ENCODE measurements at regions not wholly inside any gene's neighbourhood (a gene's known extent, or its start where the extent isn't known, plus 50 kb on each side); places are given as distances from the start of the nearest gene placed in this dataset.

DNA sequence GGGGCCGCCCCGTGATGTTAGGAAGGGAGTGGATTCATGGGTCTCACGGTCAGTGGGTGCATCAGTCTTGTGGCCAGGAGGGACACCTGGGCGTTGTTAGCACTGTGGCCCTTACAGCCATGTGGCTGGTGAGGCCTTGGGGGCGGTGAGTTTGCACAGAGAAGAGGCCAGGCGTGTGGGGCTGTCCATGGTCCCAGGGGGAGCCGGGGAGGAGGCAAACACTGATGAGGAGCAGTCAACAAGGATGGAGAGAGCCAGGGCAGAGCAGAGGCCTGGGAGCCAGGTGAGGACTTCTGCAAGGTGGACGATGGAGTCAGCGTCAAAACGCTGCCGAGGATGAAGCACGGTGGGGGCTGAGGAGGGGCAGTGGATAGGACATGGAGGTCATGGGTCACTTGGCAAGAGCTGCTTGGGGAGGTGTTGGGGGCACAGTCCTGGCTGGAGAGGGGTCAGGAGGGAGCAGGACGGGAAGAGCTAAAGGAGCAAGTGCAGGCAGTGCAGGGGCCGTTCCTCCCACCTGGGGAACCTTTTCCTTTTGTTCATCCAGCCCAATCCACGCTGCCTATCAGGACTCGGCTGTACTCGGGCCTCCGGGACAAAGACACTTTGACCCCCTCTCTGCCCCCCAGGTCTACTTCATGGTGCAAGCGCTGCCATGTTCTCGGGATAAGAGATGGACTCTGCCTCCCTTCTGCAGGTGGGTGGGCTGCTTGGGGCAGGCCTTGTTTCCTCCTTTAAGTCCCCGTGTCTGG lies 801.1 kb downstream of the TBC1D22A start:
- Histone ChIP-seq H4K91ac (ENCODE audit: insufficient read depth, low read depth, low read length) (no peak overlapping the region), H4K8ac (ENCODE audit: low read depth in 2 of 2, low read length in 2 of 2) (no peak overlapping the region), H3K27me3 (ENCODE audit: control insufficient read depth, insufficient read depth, low read length) (no peaks in the 10 kb centered on the region), H3K23ac (ENCODE audit: low read depth, low read length) (no peak overlapping the region), H3K4me3 (ENCODE audit: insufficient read depth, low read depth, low read length) (no peak overlapping the region), H2BK120ac (ENCODE audit: low read depth, low read length) (no peak overlapping the region), H3K36me3 (ENCODE audit: control insufficient read depth, insufficient read depth, low read length) (no peaks in the 10 kb centered on the region), H3K27ac (ENCODE audit: insufficient read depth, low read length) (no peak overlapping the region), H2BK5ac (ENCODE audit: low read depth, low read length, poor library complexity, severe bottlenecking) (no peak overlapping the region), H4K5ac (ENCODE audit: low read depth, low read length) (no peak overlapping the region), H3K4me2 (ENCODE audit: low read depth, low read length) (no peak overlapping the region), H3K9me3 (ENCODE audit: control insufficient read depth, insufficient read depth, low read length) (peaks cover 43% of the 10 kb centered on the region), H3K4me1 (ENCODE audit: control insufficient read depth, insufficient read depth, low read length) (no peaks in the 10 kb centered on the region), H3K4ac (ENCODE audit: low read depth, low read length) (no peak overlapping the region), H2AK9ac (replicated peaks; ENCODE audit: low read depth, low read length, poor library complexity) (no peak overlapping the region), H3K9me1 (ENCODE audit: insufficient read depth, low read length) (no peaks in the 10 kb centered on the region), H2BK20ac (ENCODE audit: low read depth, low read length) (no peak overlapping the region), H3K79me1 (ENCODE audit: low read depth in 1 of 2, low read length in 2 of 2) (no peaks in the 10 kb centered on the region), H3K18ac (ENCODE audit: low read depth, low read length) (no peak overlapping the region), H3K9ac (ENCODE audit: low read depth, low read length) (no peak overlapping the region), H2AK5ac (ENCODE audit: low read depth, low read length) (no peak overlapping the region), H3K56ac (ENCODE audit: extremely low read depth, insufficient read depth, low read length) (no peak overlapping the region), H2AFZ (replicated peaks; ENCODE audit: low read length, poor library complexity) (no peak overlapping the region), H2BK15ac (ENCODE audit: low read depth, low read length) (no peak overlapping the region), H4K20me1 (ENCODE audit: insufficient read depth, low read length) (no peaks in the 10 kb centered on the region), H3K14ac (replicated peaks; ENCODE audit: low read depth, low read length) (no peak overlapping the region)
- ChIA-PET POLR2A (ENCODE audit: unreplicated experiment) (no interaction called here), CTCF (no interaction called here)
- ATAC-seq (ENCODE audit: low read depth): no peak
- no TSS peak for BruUV-seq (replicated peaks)
- in situ Hi-C loops (cut with MboI; ENCODE audit: low sequenced_read_pairs): no loop called here
- TF ChIP-seq FOS (IDR thresholded peaks at IDR 0.05; ENCODE audit: low read depth, low read length) (no peak), RAD21 (IDR thresholded peaks at IDR 0.05; ENCODE audit: low read length) (no peak), CEBPB (IDR thresholded peaks at IDR 0.05; ENCODE audit: low read depth, low read length) (no peak), BHLHE40 (IDR thresholded peaks at IDR 0.05; ENCODE audit: low read depth, low read length) (no peak), NFE2L2 (IDR thresholded peaks at IDR 0.05; ENCODE audit: low read depth, low read length) (no peak), MXI1 (IDR thresholded peaks at IDR 0.05; ENCODE audit: borderline replicate concordance, low read depth, low read length) (no peak), CHD1 (IDR thresholded peaks at IDR 0.05; ENCODE audit: low read depth, low read length) (no peak), RFX5 (IDR thresholded peaks at IDR 0.05; ENCODE audit: low read depth, low read length) (no peak), MAZ (IDR thresholded peaks at IDR 0.05; ENCODE audit: borderline replicate concordance, low read depth, low read length) (no peak), MAFK (IDR thresholded peaks at IDR 0.05; ENCODE audit: low read depth, low read length) (no peak)
- TF ChIP-seq, protein P1, sequence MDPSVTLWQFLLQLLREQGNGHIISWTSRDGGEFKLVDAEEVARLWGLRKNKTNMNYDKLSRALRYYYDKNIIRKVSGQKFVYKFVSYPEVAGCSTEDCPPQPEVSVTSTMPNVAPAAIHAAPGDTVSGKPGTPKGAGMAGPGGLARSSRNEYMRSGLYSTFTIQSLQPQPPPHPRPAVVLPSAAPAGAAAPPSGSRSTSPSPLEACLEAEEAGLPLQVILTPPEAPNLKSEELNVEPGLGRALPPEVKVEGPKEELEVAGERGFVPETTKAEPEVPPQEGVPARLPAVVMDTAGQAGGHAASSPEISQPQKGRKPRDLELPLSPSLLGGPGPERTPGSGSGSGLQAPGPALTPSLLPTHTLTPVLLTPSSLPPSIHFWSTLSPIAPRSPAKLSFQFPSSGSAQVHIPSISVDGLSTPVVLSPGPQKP (IDR thresholded peaks at IDR 0.05; ENCODE audit: borderline replicate concordance, low read depth, low read length): no peak
- TF ChIP-seq, protein P2, sequence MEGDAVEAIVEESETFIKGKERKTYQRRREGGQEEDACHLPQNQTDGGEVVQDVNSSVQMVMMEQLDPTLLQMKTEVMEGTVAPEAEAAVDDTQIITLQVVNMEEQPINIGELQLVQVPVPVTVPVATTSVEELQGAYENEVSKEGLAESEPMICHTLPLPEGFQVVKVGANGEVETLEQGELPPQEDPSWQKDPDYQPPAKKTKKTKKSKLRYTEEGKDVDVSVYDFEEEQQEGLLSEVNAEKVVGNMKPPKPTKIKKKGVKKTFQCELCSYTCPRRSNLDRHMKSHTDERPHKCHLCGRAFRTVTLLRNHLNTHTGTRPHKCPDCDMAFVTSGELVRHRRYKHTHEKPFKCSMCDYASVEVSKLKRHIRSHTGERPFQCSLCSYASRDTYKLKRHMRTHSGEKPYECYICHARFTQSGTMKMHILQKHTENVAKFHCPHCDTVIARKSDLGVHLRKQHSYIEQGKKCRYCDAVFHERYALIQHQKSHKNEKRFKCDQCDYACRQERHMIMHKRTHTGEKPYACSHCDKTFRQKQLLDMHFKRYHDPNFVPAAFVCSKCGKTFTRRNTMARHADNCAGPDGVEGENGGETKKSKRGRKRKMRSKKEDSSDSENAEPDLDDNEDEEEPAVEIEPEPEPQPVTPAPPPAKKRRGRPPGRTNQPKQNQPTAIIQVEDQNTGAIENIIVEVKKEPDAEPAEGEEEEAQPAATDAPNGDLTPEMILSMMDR (conservative IDR thresholded peaks at IDR 0.05; ENCODE audit: low read depth, low read length): no peak
- 69% methylated on average over 14 of the region's 21 CpGs; no CpG with 5 or more reads in 1 of the 2 experiments for WGBS, 2 experiments (ENCODE audit: extremely low coverage in 2 of 2, insufficient read length in 1 of 2)
- intact Hi-C loops (cut with micrococcal nuclease): no loop called here
- dilution Hi-C loops (cut with HindIII; ENCODE audit: low sequenced_read_pairs, unreplicated experiment): no loop called here
- no peak for DNase-seq

Data from IMR-90 (cell line).